H1 (cell line): ENCODE measurements at regions not wholly inside any gene's neighbourhood (a gene's known extent, or its start where the extent isn't known, plus 50 kb on each side); places are given as distances from the start of the nearest gene placed in this dataset.

ENCODE experiments used
- CTCF ChIA-PET: fragments of 300-600 bp; sonication (Branson Sonifier 250); formaldehyde crosslinking; loops from one replicate; lab custom pipeline; 2021; ENCODE audit not compliant: partially characterized antibody; lab: Charles Lee
- POLR2A ChIA-PET: fragments of 300-600 bp; sonication (Branson Sonifier 250); formaldehyde crosslinking; loops from one replicate; lab custom pipeline; 2021; ENCODE audit warnings: inconsistent platforms; ENCODE audit not compliant: partially characterized antibody; lab: Charles Lee
- DNase-seq, 2 experiments: peaks; one replicate each; pipeline versions ENCODE4 v3.0.0 to v3.0.0-alpha.2; 2010 to 2022; ENCODE audit warnings: low spot score in 2 of 2, low read depth in 1 of 2, mixed read lengths in 1 of 2
- FAIRE-seq: peaks from 2 replicates; lab custom pipeline; 2011; peaks lifted over from hg19 to GRCh38; lab: Jason Lieb, UNC
- H2AFZ ChIP-seq: 2 replicates; pipeline ENCODE4 v1.8.1; 2012; ENCODE audit warnings: low read length, inconsistent platforms
- H2AK5ac ChIP-seq: 2 replicates; pipeline ENCODE4 v1.6.1; 2013; ENCODE audit warnings: low read depth, low read length
- H2BK120ac ChIP-seq: replicated peaks from 2 replicates; pipeline ENCODE3; 2013; ENCODE audit warnings: low read depth, low read length, inconsistent platforms
- H2BK12ac ChIP-seq: 2 replicates; pipeline ENCODE4 v1.6.1; 2013; ENCODE audit warnings: low read depth, low read length
- H2BK15ac ChIP-seq: 2 replicates; pipeline ENCODE4 v1.6.1; 2013; ENCODE audit warnings: low read length
- H2BK20ac ChIP-seq: 2 replicates; pipeline ENCODE4 v1.6.1; 2013; ENCODE audit warnings: low read length
- H2BK5ac ChIP-seq: 2 replicates; pipeline ENCODE4 v1.6.1; 2013; ENCODE audit warnings: low read depth, low read length
- H3K14ac ChIP-seq: 2 replicates; pipeline ENCODE4 v1.6.1; 2013; ENCODE audit warnings: inconsistent platforms; ENCODE audit not compliant: insufficient read length
- H3K18ac ChIP-seq: 2 replicates; pipeline ENCODE4 v1.6.1; 2013; ENCODE audit warnings: low read length; ENCODE audit errors: extremely low read depth
- H3K23ac ChIP-seq: 2 replicates; pipeline ENCODE4 v1.6.1; 2013; ENCODE audit warnings: inconsistent platforms; ENCODE audit not compliant: insufficient read length
- H3K23me2 ChIP-seq: 2 replicates; pipeline ENCODE4 v1.6.1; 2013; ENCODE audit warnings: low read depth, low read length
- H3K27ac ChIP-seq: 2 replicates; pipeline ENCODE4 v1.6.1; 2011; ENCODE audit warnings: low read depth, low read length, inconsistent platforms
- H3K27me3 ChIP-seq, 4 experiments: replicated peaks in 1 of 4; 1 replicate in 1 of 4; 2 replicates in 3 of 4; pipeline versions ENCODE4 v1.6.1 to v1.8.1; 2011 to 2013; ENCODE audit warnings: low read length in 3 of 4, mild to moderate bottlenecking in 3 of 4, inconsistent platforms in 2 of 4, mixed read lengths in 2 of 4, moderate library complexity in 1 of 4; ENCODE audit not compliant: control insufficient read depth in 3 of 4, insufficient read depth in 3 of 4; ENCODE audit errors: extremely low read depth in 1 of 4
- H3K36me3 ChIP-seq, 4 experiments: 2 replicates each; pipeline versions ENCODE4 v1.6.1 to v1.8.1; 2011 to 2013; ENCODE audit warnings: mild to moderate bottlenecking in 4 of 4, low read length in 3 of 4, moderate library complexity in 2 of 4, control low read depth in 1 of 4, inconsistent platforms in 1 of 4; ENCODE audit not compliant: insufficient read depth in 4 of 4, control insufficient read depth in 2 of 4
- H3K4ac ChIP-seq: replicated peaks from 2 replicates; pipeline ENCODE3; 2013; ENCODE audit warnings: low read length, low read depth, mixed read lengths, inconsistent platforms; ENCODE audit not compliant: insufficient read length
- H3K4me1 ChIP-seq, 4 experiments: replicated peaks in 1 of 4; 1 replicate in 1 of 4; 2 replicates in 3 of 4; pipeline versions ENCODE4 v1.6.1 to v1.8.1; 2011 to 2013; ENCODE audit warnings: low read length in 3 of 4, inconsistent platforms in 2 of 4, mixed read lengths in 1 of 4; ENCODE audit not compliant: insufficient read depth in 4 of 4, control insufficient read depth in 3 of 4
- H3K4me2 ChIP-seq, 2 experiments: 2 replicates each; pipeline versions ENCODE4 v1.6.1 to v1.8.1; 2011 to 2013; ENCODE audit warnings: low read depth in 2 of 2, low read length in 2 of 2, control low read depth in 1 of 2, inconsistent platforms in 1 of 2, mild to moderate bottlenecking in 1 of 2; ENCODE audit not compliant: insufficient read depth in 1 of 2
- H3K4me3 ChIP-seq, 4 experiments: fragments of 200-600, 300-600 bp in 1 of 4; sonication (generic), shearing (Covaris generic), sonication (Bioruptor Twin) in 1 of 4; 2 replicates each; pipeline versions ENCODE4 v1.5.1 to v1.8.1; 2011 to 2016; ENCODE audit warnings: low read length in 4 of 4, low read depth in 3 of 4, control low read depth in 2 of 4, inconsistent platforms in 2 of 4, mild to moderate bottlenecking in 2 of 4, mixed read lengths in 1 of 4, moderate library complexity in 1 of 4; ENCODE audit not compliant: insufficient read depth in 2 of 4; ENCODE audit errors: extremely low read depth in 1 of 4
- H3K56ac ChIP-seq: replicated peaks from 2 replicates; pipeline ENCODE3; 2013; ENCODE audit warnings: low read depth, mild to moderate bottlenecking, mixed read lengths, low read length, inconsistent platforms; ENCODE audit not compliant: insufficient read length
- H3K79me1 ChIP-seq: 2 replicates; pipeline ENCODE4 v1.6.1; 2013; ENCODE audit warnings: low read depth, low read length, control low read depth
- H3K79me2 ChIP-seq, 2 experiments: 2 replicates each; pipeline versions ENCODE4 v1.6.1 to v1.8.1; 2012 to 2013; ENCODE audit warnings: low read length in 2 of 2, mild to moderate bottlenecking in 2 of 2, inconsistent platforms in 1 of 2; ENCODE audit not compliant: insufficient read depth in 2 of 2, control insufficient read depth in 1 of 2
- H3K9ac ChIP-seq, 4 experiments: replicated peaks in 1 of 4; 1 replicate in 1 of 4; 2 replicates in 3 of 4; pipeline versions ENCODE4 v1.6.1 to v1.8.1; 2011 to 2013; ENCODE audit warnings: low read depth in 3 of 4, low read length in 3 of 4, control low read depth in 2 of 4, mild to moderate bottlenecking in 2 of 4, moderate library complexity in 2 of 4, inconsistent platforms in 1 of 4; ENCODE audit errors: extremely low read depth in 1 of 4
- H3K9me3 ChIP-seq, 2 experiments: 2 replicates each; pipeline versions ENCODE4 v1.6.1 to v1.8.1; 2012 to 2013; ENCODE audit warnings: mild to moderate bottlenecking in 2 of 2, moderate library complexity in 2 of 2, control low read depth in 1 of 2, inconsistent platforms in 1 of 2, low read depth in 1 of 2, low read length in 1 of 2, mixed read lengths in 1 of 2; ENCODE audit not compliant: insufficient read depth in 2 of 2
- H4K20me1 ChIP-seq, 2 experiments: replicated peaks in 1 of 2; 2 replicates each; pipeline versions ENCODE3 to v1.8.1; 2011 to 2013; ENCODE audit warnings: inconsistent platforms in 2 of 2, low read length in 2 of 2, mild to moderate bottlenecking in 1 of 2; ENCODE audit not compliant: insufficient read depth in 2 of 2, control insufficient read depth in 1 of 2
- H4K5ac ChIP-seq: 2 replicates; pipeline ENCODE4 v1.6.1; 2013; ENCODE audit warnings: low read length, low read depth, mixed read lengths, inconsistent platforms; ENCODE audit not compliant: insufficient read length
- H4K8ac ChIP-seq: 2 replicates; pipeline ENCODE4 v1.8.0; 2013; ENCODE audit warnings: mild to moderate bottlenecking, moderate library complexity, low read length, inconsistent platforms; ENCODE audit not compliant: insufficient read depth; ENCODE audit errors: extremely low read depth
- H4K91ac ChIP-seq: replicated peaks from 2 replicates; pipeline ENCODE3; 2013; ENCODE audit warnings: low read length, mixed read lengths, inconsistent platforms; ENCODE audit not compliant: insufficient read length
- ASH2L ChIP-seq: fragments of 200-600, 300-600 bp; sonication (generic); IDR thresholded peaks from one replicate; pipeline ENCODE4 v1.7.1; 2017; ENCODE audit warnings: low read length
- ATF2 ChIP-seq: IDR thresholded peaks from 2 replicates; pipeline ENCODE4 v1.6.1; 2012; ENCODE audit warnings: low read length, inconsistent platforms
- BACH1 ChIP-seq: IDR thresholded peaks from 2 replicates; pipeline ENCODE4 v1.6.1; 2012; ENCODE audit warnings: low read length, improper control_type of control experiment
- CBX5 ChIP-seq: fragments of 300-800, 300-1000 bp; sonication (generic); IDR thresholded peaks from 2 replicates; pipeline ENCODE4 v1.7.1; 2016; ENCODE audit warnings: antibody characterized with exemption, low read length, low read depth
- CHD1 ChIP-seq: IDR thresholded peaks from 2 replicates; pipeline ENCODE4 v1.6.1; 2012; ENCODE audit warnings: low read depth, low read length, improper control_type of control experiment
- CTCF ChIP-seq, 3 experiments: IDR thresholded peaks; 1 replicate in 2 of 3; 2 replicates in 1 of 3; pipeline versions ENCODE4 v1.5.1 to v1.6.1; 2011; ENCODE audit warnings: low read length in 3 of 3, mild to moderate bottlenecking in 3 of 3, inconsistent platforms in 2 of 3, low read depth in 1 of 3, moderate library complexity in 1 of 3; ENCODE audit not compliant: insufficient read depth in 1 of 3; ENCODE audit errors: control extremely low read depth in 1 of 3
- EGR1 ChIP-seq: IDR thresholded peaks from 2 replicates; pipeline ENCODE4 v1.6.1; 2011; ENCODE audit warnings: low read depth, low read length, borderline replicate concordance
- EZH2 ChIP-seq: fragments of 200-600 bp; sonication (generic); IDR thresholded peaks from 2 replicates; pipeline ENCODE4 v1.7.1; 2012; ENCODE audit warnings: low read depth, mild to moderate bottlenecking, moderate library complexity, low read length, inconsistent platforms; ENCODE audit not compliant: severe bottlenecking
- RXRA ChIP-seq: IDR thresholded peaks from 2 replicates; pipeline ENCODE4 v1.6.1; 2011; ENCODE audit warnings: low read depth, mild to moderate bottlenecking, low read length, moderate library complexity; ENCODE audit not compliant: insufficient read depth
- SP2 ChIP-seq: IDR thresholded peaks from 2 replicates; pipeline ENCODE4 v1.6.1; 2012; ENCODE audit warnings: mild to moderate bottlenecking, low read length, inconsistent platforms
- TAF7 ChIP-seq: optimal IDR thresholded peaks from 2 replicates; pipeline ENCODE3; 2011; ENCODE audit warnings: low read depth, mild to moderate bottlenecking, inconsistent platforms, low read length, moderate library complexity, borderline replicate concordance
- WGBS, 2 experiments: shearing (Covaris generic) in 1 of 2; methylation state at CpG; one replicate each; pipeline versions ENCODE4 v1.1.6 to v1.1.7; 2013 to 2015; ENCODE audit warnings: low lambda C conversion rate in 2 of 2, mixed read lengths in 2 of 2, inconsistent platforms in 1 of 2, low coverage in 1 of 2, missing lambda C conversion rate in 1 of 2; ENCODE audit not compliant: insufficient replicate concordance in 2 of 2, insufficient coverage in 1 of 2, insufficient read length in 1 of 2; ENCODE audit errors: extremely low coverage in 1 of 2, missing lambda C conversion rate in 1 of 2; 5-methylcytosine and 5-hydroxymethylcytosine counted together

- Histone ChIP-seq H2BK12ac (no peak overlapping the region), H4K5ac (no peak overlapping the region), H3K56ac (no peak overlapping the region), H3K27ac (no peak overlapping the region), H3K14ac (no peak overlapping the region), H3K79me2 (no peaks in the 10 kb centered on the region), H2AFZ (no peak overlapping the region), H3K23ac (no peak overlapping the region), H3K9me3 (no peaks in the 10 kb centered on the region), H3K18ac (no peak overlapping the region), H3K9ac (no peak overlapping the region), H3K79me1 (no peaks in the 10 kb centered on the region), H4K20me1 (no peaks in the 10 kb centered on the region), H3K4me3 (no peak overlapping the region), H3K36me3 (no peaks in the 10 kb centered on the region), H4K8ac (no peak overlapping the region), H2AK5ac (no peak overlapping the region), H3K4me1 (no peaks in the 10 kb centered on the region), H4K91ac (no peak overlapping the region), H3K4ac (no peak overlapping the region), H2BK20ac (no peak overlapping the region), H2BK15ac (no peak overlapping the region), H2BK120ac (no peak overlapping the region), H3K27me3 (no peaks in the 10 kb centered on the region), H3K23me2 (no peaks in the 10 kb centered on the region; the same call in 1 of the 2 replicates), H3K4me2 (no peak overlapping the region), H2BK5ac (no peak overlapping the region)
- CTCF ChIA-PET, result interaction anchor here (1.2 to 1.9 kb wide), 2 partner anchors 18 to 150 kb away, joined by 4 to 8 read pairs; no protein-coding TSS in a partner anchor
- DNase-seq (no peak), FAIRE-seq (no peak)
- POLR2A ChIA-PET, result no interaction called here
- 91 to 100% methylated on average over 1 to 3 of the region's 3 CpGs for WGBS, 2 experiments
- TF ChIP-seq CTCF (IDR thresholded peaks at IDR 0.05; ENCODE audit: control extremely low read depth in 1 of 3, insufficient read depth in 1 of 3, low read depth in 1 of 3, low read length in 3 of 3) (no peak), ATF2 (no peak), ASH2L (no peak), RXRA (no peak), EZH2 (no peak), CBX5 (no peak), EGR1 (no peak), CHD1 (no peak), SP2 (no peak), TAF7 (no peak), BACH1 (no peak)
Observed at GRCh38 chr12:19933924-19934323, 434.4 kb upstream of the PDE3A start.
